GM12878 (cell line): ENCODE measurements at regions not wholly inside any gene's neighbourhood (a gene's known extent, or its start where the extent isn't known, plus 50 kb on each side); places are given as distances from the start of the nearest gene placed in this dataset.

Source experiments
- ATAC-seq: fragments of 200-7000 bp; cut with Tn5 transposase; 3 replicates; pipeline ENCODE4 v1.9.1; 2020; ENCODE audit warnings: mild to moderate bottlenecking, moderate library complexity
- BruUV-seq: library from RNA; stranded (reverse); fragments of 400-500 nt; replicated peaks from 2 replicates; lab custom pipeline; 2021; lab: Mats Ljungman, UMichigan
- CTCF ChIA-PET: fragments of 300-600 bp; sonication (Branson Sonifier 250); formaldehyde crosslinking; extraction: SDS; loops from one replicate; lab custom pipeline; 2021; ENCODE audit warnings: inconsistent platforms; lab: Yijun Ruan, JAX
- POLR2A ChIA-PET: fragments of 350-600 bp; formaldehyde crosslinking; extraction: SDS; loops from one replicate; lab custom pipeline; 2021; ENCODE audit warnings: inconsistent platforms; lab: Charles Lee
- RAD21 ChIA-PET: fragments of 300-600 bp; sonication (Branson Sonifier 250); formaldehyde crosslinking; loops from one replicate; lab custom pipeline; 2023; ENCODE audit warnings: antibody characterized with exemption; ENCODE audit not compliant: unreplicated experiment; lab: Charles Lee
- SMC1A ChIA-PET: fragments of 300-600 bp; sonication (Branson Sonifier 250); formaldehyde crosslinking; loops from one replicate; lab custom pipeline; 2023; ENCODE audit not compliant: unreplicated experiment, uncharacterized antibody; lab: Charles Lee
- DNase-seq: peaks from one replicate; pipeline ENCODE4 v3.0.0-alpha.2; 2011; ENCODE audit warnings: low read depth, low spot score
- FAIRE-seq: peaks from 3 replicates; lab custom pipeline; 2011; peaks lifted over from hg19 to GRCh38; lab: Jason Lieb, UNC
- H2AFZ ChIP-seq: 2 replicates; pipeline ENCODE4 v1.6.0; 2011; ENCODE audit warnings: low read depth, low read length, control low read depth; ENCODE audit not compliant: control insufficient read depth
- H3K27ac ChIP-seq: 2 replicates; pipeline ENCODE4 v1.5.1; 2011; ENCODE audit warnings: control low read depth; ENCODE audit not compliant: control insufficient read depth, insufficient read depth
- H3K27me3 ChIP-seq, 2 experiments: replicated peaks in 1 of 2; 2 replicates each; pipeline versions ENCODE4 v1.6.0 to v1.6.1; 2011; ENCODE audit warnings: low read length in 1 of 2; ENCODE audit not compliant: control insufficient read depth in 2 of 2, insufficient read depth in 2 of 2
- H3K36me3 ChIP-seq, 2 experiments: 2 replicates each; pipeline ENCODE4 v1.5.1; 2011; ENCODE audit warnings: low read length in 1 of 2; ENCODE audit not compliant: control insufficient read depth in 2 of 2, insufficient read depth in 2 of 2
- H3K4me1 ChIP-seq: 2 replicates; pipeline ENCODE4 v1.6.1; 2011; ENCODE audit warnings: mild to moderate bottlenecking, low read length, moderate library complexity, mixed read lengths; ENCODE audit not compliant: control insufficient read depth, insufficient read depth
- H3K4me2 ChIP-seq: 2 replicates; pipeline ENCODE4 v1.6.0; 2011; ENCODE audit warnings: control low read depth; ENCODE audit not compliant: control insufficient read depth, insufficient read depth
- H3K4me3 ChIP-seq: fragments of 200-600 bp; sonication (generic); 2 replicates; pipeline ENCODE4 v1.5.1; 2016
- H3K79me2 ChIP-seq: 2 replicates; pipeline ENCODE4 v1.6.0; 2011; ENCODE audit warnings: low read length; ENCODE audit not compliant: control insufficient read depth, insufficient read depth
- H3K9ac ChIP-seq: 2 replicates; pipeline ENCODE4 v1.8.0; 2011; ENCODE audit warnings: low read length, control low read depth, mixed read lengths; ENCODE audit not compliant: control insufficient read depth, insufficient read depth
- H3K9me3 ChIP-seq: replicated peaks from 3 replicates; pipeline ENCODE4 v1.5.1; 2011; ENCODE audit warnings: mild to moderate bottlenecking, low read length; ENCODE audit not compliant: control insufficient read depth, insufficient read depth
- H4K20me1 ChIP-seq: 2 replicates; pipeline ENCODE4 v1.6.0; 2011; ENCODE audit not compliant: control insufficient read depth, insufficient read depth
- BCL11A ChIP-seq: IDR thresholded peaks from 2 replicates; pipeline ENCODE4 v1.6.1; 2011; ENCODE audit warnings: low read depth, low read length
- CBX5 ChIP-seq: sonication (generic); IDR thresholded peaks from 2 replicates; pipeline ENCODE4 v1.6.1; 2016; ENCODE audit warnings: low read depth, moderate library complexity, mild to moderate bottlenecking, inconsistent platforms
- EGR1 ChIP-seq, 2 experiments: IDR thresholded peaks; 1 replicate in 1 of 2; 2 replicates in 1 of 2; pipeline ENCODE4 v1.6.1; 2011 to 2012; ENCODE audit warnings: low read depth in 2 of 2, low read length in 2 of 2, borderline replicate concordance in 1 of 2, mild to moderate bottlenecking in 1 of 2, moderate library complexity in 1 of 2
- ETV6 ChIP-seq, 2 experiments: fragments of 450-650 bp in 1 of 2; IDR thresholded peaks in 1 of 2; conservative IDR thresholded peaks in 1 of 2; 2 replicates each; pipeline ENCODE4 v1.6.1; 2014; ENCODE audit warnings: antibody characterized with exemption in 1 of 2, borderline replicate concordance in 1 of 2, low read depth in 1 of 2, mild to moderate bottlenecking in 1 of 2, moderate library complexity in 1 of 2
- EZH2 ChIP-seq: IDR thresholded peaks from 2 replicates; pipeline ENCODE4 v1.6.1; 2012; ENCODE audit warnings: low read depth, mild to moderate bottlenecking, control low read depth, inconsistent platforms, low read length, borderline replicate concordance; ENCODE audit not compliant: control insufficient read depth
- KDM1A ChIP-seq: fragments of 200-600 bp; sonication (generic); IDR thresholded peaks from 2 replicates; pipeline ENCODE4 v1.6.1; 2016; ENCODE audit warnings: borderline replicate concordance
- MYB ChIP-seq: fragments of 150-350 bp; IDR thresholded peaks from 2 replicates; pipeline ENCODE4 v1.6.1; 2014; ENCODE audit warnings: mild to moderate bottlenecking, low read depth, low read length, borderline replicate concordance
- MYC ChIP-seq: IDR thresholded peaks from 2 replicates; pipeline ENCODE4 v1.6.1; 2011; ENCODE audit warnings: mild to moderate bottlenecking, low read length, moderate library complexity, inconsistent platforms; ENCODE audit not compliant: insufficient read depth, insufficient replicate concordance, insufficient read length, severe bottlenecking
- NBN ChIP-seq: fragments of 450-650 bp; IDR thresholded peaks from 2 replicates; pipeline ENCODE4 v1.6.1; 2016
- PAX5 ChIP-seq: IDR thresholded peaks from 2 replicates; pipeline ENCODE4 v1.6.1; 2011; ENCODE audit warnings: low read depth, low read length, borderline replicate concordance
- POLR2A ChIP-seq: IDR thresholded peaks from 2 replicates; pipeline ENCODE4 v1.6.1; 2011; ENCODE audit warnings: low read depth, mild to moderate bottlenecking, low read length
- POLR2AphosphoS2 ChIP-seq: IDR thresholded peaks from 2 replicates; pipeline ENCODE4 v1.6.1; 2011; ENCODE audit warnings: low read depth, mild to moderate bottlenecking, low read length, improper control_type of control experiment, moderate library complexity
- SIX5 ChIP-seq: IDR thresholded peaks from 2 replicates; pipeline ENCODE4 v1.6.1; 2011; ENCODE audit warnings: mild to moderate bottlenecking, low read depth, low read length, moderate library complexity; ENCODE audit not compliant: severe bottlenecking
- SREBF2 ChIP-seq: IDR thresholded peaks from 2 replicates; pipeline ENCODE4 v1.6.1; 2012; ENCODE audit warnings: mild to moderate bottlenecking, low read length
- SRF ChIP-seq, 2 experiments: IDR thresholded peaks; 2 replicates each; pipeline ENCODE4 v1.6.1; 2011; ENCODE audit warnings: low read depth in 2 of 2, low read length in 2 of 2, mild to moderate bottlenecking in 1 of 2, moderate library complexity in 1 of 2
- SUZ12 ChIP-seq: fragments of 200-600 bp; sonication (generic); IDR thresholded peaks from one replicate; pipeline ENCODE4 v1.6.1; 2018; ENCODE audit warnings: antibody characterized with exemption, mild to moderate bottlenecking; ENCODE audit not compliant: unreplicated experiment
- TBL1XR1 ChIP-seq: IDR thresholded peaks from 2 replicates; pipeline ENCODE4 v1.6.1; 2012; ENCODE audit warnings: low read depth, low read length, improper control_type of control experiment
- TCF3 ChIP-seq: IDR thresholded peaks from 2 replicates; pipeline ENCODE4 v1.6.1; 2012; ENCODE audit warnings: low read depth, mild to moderate bottlenecking, low read length, borderline replicate concordance; ENCODE audit not compliant: insufficient read depth
- WGBS: methylation state at CpG from one replicate; pipeline ENCODE4 v1.1.6; 2016; ENCODE audit warnings: low lambda C conversion rate; ENCODE audit not compliant: insufficient replicate concordance, insufficient coverage; ENCODE audit errors: missing lambda C conversion rate; 5-methylcytosine and 5-hydroxymethylcytosine counted together
- in situ Hi-C: fragments of 300-500 bp; cut with MboI; formaldehyde crosslinking; loops from 9 replicates; pipeline ENCODE4 v1.14.3; 2018; ENCODE audit warnings: mixed read lengths
- intact Hi-C: fragments of 100-400 bp; cut with micrococcal nuclease; formaldehyde crosslinking; loops from one replicate; pipeline ENCODE4 v1.14.2; 2022; ENCODE audit not compliant: unreplicated experiment
- TF ChIP-seq, protein P1 (sequence below): fragments of 450-650 bp; IDR thresholded peaks from 2 replicates; pipeline ENCODE4 v1.6.1; 2017; ENCODE audit warnings: low read depth, mild to moderate bottlenecking, moderate library complexity
- TF ChIP-seq, protein P2 (sequence below): IDR thresholded peaks from 2 replicates; pipeline ENCODE4 v1.6.1; 2011; ENCODE audit warnings: low read depth, low read length, improper control_type of control experiment, borderline replicate concordance

DNA sequence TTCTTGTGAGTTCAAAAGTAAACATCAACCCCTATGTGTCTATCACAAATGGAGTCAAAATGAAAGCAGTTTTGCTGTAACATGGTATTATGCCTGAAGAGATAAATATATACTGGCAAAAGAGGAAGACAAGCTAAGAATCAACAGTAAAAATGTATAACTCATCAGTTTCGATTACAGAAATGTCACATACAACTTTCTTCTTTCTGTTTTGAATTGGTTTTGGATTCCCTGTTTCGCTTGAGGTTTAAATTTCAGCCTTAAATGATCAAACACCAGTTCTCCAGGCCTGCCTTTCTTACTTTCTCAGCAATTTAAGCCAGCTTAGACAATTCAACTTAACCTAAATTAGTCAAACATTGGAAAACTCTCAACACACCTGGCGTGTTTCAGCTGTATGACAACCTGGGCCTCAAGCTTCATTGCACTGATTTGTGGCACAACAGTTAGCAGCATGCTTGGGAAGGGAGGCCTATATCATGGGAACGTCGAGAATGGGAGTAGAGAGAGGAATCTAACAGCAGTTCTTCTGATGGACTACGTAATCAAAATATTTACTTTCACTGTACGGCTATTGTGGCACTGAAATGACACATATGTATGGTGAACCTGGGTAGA, 51.9 kb upstream of the MARCKS start:
- Histone ChIP-seq H2AFZ (peak overlapping the region; percentile 64), H3K27ac (peak overlapping the region; percentile 71; the same call in 1 of the 2 replicates), H3K36me3 (no peaks in the 10 kb centered on the region), H3K27me3 (no peaks in the 10 kb centered on the region), H3K4me1 (peaks cover 29% of the 10 kb centered on the region), H4K20me1 (no peaks in the 10 kb centered on the region), H3K79me2 (no peaks in the 10 kb centered on the region; the same call in 1 of the 2 replicates), H3K9ac (peak overlapping the region; percentile 37; the same call in 1 of the 2 replicates), H3K4me2 (peak overlapping the region; percentile 93), H3K4me3 (peak overlapping the region; percentile 56; the same call in 1 of the 2 replicates), H3K9me3 (no peaks in the 10 kb centered on the region; the same call in 2 of the 3 replicates)
- WGBS, result 43% methylated on average over 7 of the region's 7 CpGs
- in situ Hi-C loops (loop anchor here (5.0 kb wide), 1 partner anchor 173 kb away; no protein-coding TSS in a partner anchor), intact Hi-C loops (loop anchor here (5.0 kb wide), 2 partner anchors 158 to 173 kb away; no protein-coding TSS in a partner anchor)
- POLR2A ChIA-PET, result interaction anchor here (0.7 to 2.7 kb wide), 6 partner anchors 50 to 178 kb away, joined by 3 to 17 read pairs (median 5); no protein-coding TSS in a partner anchor
- FAIRE-seq, result peak; percentile 99
- SMC1A ChIA-PET, result interaction anchor here (0.6 to 2.4 kb wide), 29 partner anchors 9 to 315 kb away, joined by 3 to 15 read pairs (median 5); no protein-coding TSS in a partner anchor
- RAD21 ChIA-PET, result interaction anchor here (0.6 to 3.3 kb wide), 16 partner anchors 13 to 499 kb away, joined by 3 to 16 read pairs (median 4); no protein-coding TSS in a partner anchor
- CTCF ChIA-PET, result interaction anchor here (0.5 to 1.8 kb wide), 8 partner anchors 12 to 916 kb away, joined by 3 to 7 read pairs (median 4); no protein-coding TSS in a partner anchor
- ATAC-seq, result peak; percentile 92
- BruUV-seq, result no TSS peak
- DNase-seq, result peak; percentile 71
- TF ChIP-seq NBN, result no peak
- no peak for TF ChIP-seq MYB
- TF ChIP-seq SIX5, result no peak
- no peak for TF ChIP-seq EGR1 (IDR thresholded peaks at IDR 0.05; ENCODE audit: borderline replicate concordance in 1 of 2, low read depth in 2 of 2, low read length in 2 of 2)
- no peak for TF ChIP-seq SRF (IDR thresholded peaks at IDR 0.05; ENCODE audit: low read depth in 2 of 2, low read length in 2 of 2)
- no peak for TF ChIP-seq SUZ12
- no peak for TF ChIP-seq EZH2
- no peak for TF ChIP-seq MYC
- no peak for TF ChIP-seq TCF3
- TF ChIP-seq SREBF2, result no peak
- peak; percentile 38; the same call in 1 of the 2 replicates for TF ChIP-seq CBX5
- TF ChIP-seq PAX5, result no peak
- peak; percentile 85 for TF ChIP-seq TBL1XR1
- TF ChIP-seq KDM1A, result no peak
- TF ChIP-seq POLR2AphosphoS2, result no peak
- TF ChIP-seq, protein P1, sequence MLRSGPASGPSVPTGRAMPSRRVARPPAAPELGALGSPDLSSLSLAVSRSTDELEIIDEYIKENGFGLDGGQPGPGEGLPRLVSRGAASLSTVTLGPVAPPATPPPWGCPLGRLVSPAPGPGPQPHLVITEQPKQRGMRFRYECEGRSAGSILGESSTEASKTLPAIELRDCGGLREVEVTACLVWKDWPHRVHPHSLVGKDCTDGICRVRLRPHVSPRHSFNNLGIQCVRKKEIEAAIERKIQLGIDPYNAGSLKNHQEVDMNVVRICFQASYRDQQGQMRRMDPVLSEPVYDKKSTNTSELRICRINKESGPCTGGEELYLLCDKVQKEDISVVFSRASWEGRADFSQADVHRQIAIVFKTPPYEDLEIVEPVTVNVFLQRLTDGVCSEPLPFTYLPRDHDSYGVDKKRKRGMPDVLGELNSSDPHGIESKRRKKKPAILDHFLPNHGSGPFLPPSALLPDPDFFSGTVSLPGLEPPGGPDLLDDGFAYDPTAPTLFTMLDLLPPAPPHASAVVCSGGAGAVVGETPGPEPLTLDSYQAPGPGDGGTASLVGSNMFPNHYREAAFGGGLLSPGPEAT, result peak; percentile 72
- no peak for TF ChIP-seq POLR2A
- TF ChIP-seq ETV6 (conservative IDR thresholded peaks at IDR 0.05 in 1 of 2, IDR thresholded peaks at IDR 0.05 in 1 of 2; ENCODE audit: borderline replicate concordance in 1 of 2, low read depth in 1 of 2), result peak in 1 of 2 experiments; percentile 76; a peak in 1 of 4 replicates
- no peak; the same call in 1 of the 2 replicates for TF ChIP-seq BCL11A
- TF ChIP-seq, protein P2, sequence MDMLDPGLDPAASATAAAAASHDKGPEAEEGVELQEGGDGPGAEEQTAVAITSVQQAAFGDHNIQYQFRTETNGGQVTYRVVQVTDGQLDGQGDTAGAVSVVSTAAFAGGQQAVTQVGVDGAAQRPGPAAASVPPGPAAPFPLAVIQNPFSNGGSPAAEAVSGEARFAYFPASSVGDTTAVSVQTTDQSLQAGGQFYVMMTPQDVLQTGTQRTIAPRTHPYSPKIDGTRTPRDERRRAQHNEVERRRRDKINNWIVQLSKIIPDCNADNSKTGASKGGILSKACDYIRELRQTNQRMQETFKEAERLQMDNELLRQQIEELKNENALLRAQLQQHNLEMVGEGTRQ, result no peak
